PFSK-1 (cell line): ENCODE measurements at regions not wholly inside any gene's neighbourhood (a gene's known extent, or its start where the extent isn't known, plus 50 kb on each side); places are given as distances from the start of the nearest gene placed in this dataset.

Experiments
- FOXP2 ChIP-seq: optimal IDR thresholded peaks from 2 replicates; pipeline ENCODE3; 2011; ENCODE audit warnings: borderline replicate concordance, control low read depth, inconsistent platforms; ENCODE audit not compliant: insufficient read depth; ENCODE audit errors: extremely low read length, extremely low read depth
- POLR2AphosphoS5 ChIP-seq: IDR thresholded peaks from 2 replicates; pipeline ENCODE4 v1.6.1; 2012; ENCODE audit warnings: low read depth, mild to moderate bottlenecking, control low read depth, low read length, moderate library complexity
- SIN3A ChIP-seq: IDR thresholded peaks from 2 replicates; pipeline ENCODE4 v1.6.1; 2012; ENCODE audit warnings: mild to moderate bottlenecking, low read length, moderate library complexity, borderline replicate concordance; ENCODE audit not compliant: insufficient read depth
- TAF1 ChIP-seq: IDR thresholded peaks from 2 replicates; pipeline ENCODE4 v1.6.1; 2012; ENCODE audit warnings: low read length, control low read depth, borderline replicate concordance; ENCODE audit not compliant: insufficient read depth
- TF ChIP-seq, protein P1 (sequence below), 2 experiments: IDR thresholded peaks; 2 replicates each; pipeline versions ENCODE4 v1.6.1 to v1.8.0; 2011 to 2012; ENCODE audit warnings: low read depth in 2 of 2, low read length in 2 of 2, control low read depth in 1 of 2, inconsistent platforms in 1 of 2, mild to moderate bottlenecking in 1 of 2, moderate library complexity in 1 of 2; ENCODE audit not compliant: insufficient read depth in 1 of 2

DNA sequence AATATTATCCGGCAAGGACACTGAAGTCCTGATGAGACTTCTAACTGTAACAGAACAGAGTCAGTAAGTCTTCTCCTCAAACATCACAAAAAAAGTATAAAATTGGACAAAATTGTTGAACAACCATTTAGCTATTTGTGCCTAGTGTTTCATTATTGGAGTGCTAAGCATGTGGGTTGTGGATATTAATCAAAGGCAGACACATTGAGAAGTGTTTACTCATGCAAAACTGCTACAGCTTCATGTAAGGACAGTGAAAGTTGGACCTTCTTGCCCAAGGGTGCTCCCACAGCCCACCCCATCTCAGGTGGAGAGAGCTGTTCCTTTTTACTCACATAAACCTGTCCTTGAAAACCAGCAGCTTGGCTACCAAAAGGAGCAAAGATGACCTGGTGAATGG lies 355.1 kb upstream of the DAB2 start:
- TF ChIP-seq, protein P1, sequence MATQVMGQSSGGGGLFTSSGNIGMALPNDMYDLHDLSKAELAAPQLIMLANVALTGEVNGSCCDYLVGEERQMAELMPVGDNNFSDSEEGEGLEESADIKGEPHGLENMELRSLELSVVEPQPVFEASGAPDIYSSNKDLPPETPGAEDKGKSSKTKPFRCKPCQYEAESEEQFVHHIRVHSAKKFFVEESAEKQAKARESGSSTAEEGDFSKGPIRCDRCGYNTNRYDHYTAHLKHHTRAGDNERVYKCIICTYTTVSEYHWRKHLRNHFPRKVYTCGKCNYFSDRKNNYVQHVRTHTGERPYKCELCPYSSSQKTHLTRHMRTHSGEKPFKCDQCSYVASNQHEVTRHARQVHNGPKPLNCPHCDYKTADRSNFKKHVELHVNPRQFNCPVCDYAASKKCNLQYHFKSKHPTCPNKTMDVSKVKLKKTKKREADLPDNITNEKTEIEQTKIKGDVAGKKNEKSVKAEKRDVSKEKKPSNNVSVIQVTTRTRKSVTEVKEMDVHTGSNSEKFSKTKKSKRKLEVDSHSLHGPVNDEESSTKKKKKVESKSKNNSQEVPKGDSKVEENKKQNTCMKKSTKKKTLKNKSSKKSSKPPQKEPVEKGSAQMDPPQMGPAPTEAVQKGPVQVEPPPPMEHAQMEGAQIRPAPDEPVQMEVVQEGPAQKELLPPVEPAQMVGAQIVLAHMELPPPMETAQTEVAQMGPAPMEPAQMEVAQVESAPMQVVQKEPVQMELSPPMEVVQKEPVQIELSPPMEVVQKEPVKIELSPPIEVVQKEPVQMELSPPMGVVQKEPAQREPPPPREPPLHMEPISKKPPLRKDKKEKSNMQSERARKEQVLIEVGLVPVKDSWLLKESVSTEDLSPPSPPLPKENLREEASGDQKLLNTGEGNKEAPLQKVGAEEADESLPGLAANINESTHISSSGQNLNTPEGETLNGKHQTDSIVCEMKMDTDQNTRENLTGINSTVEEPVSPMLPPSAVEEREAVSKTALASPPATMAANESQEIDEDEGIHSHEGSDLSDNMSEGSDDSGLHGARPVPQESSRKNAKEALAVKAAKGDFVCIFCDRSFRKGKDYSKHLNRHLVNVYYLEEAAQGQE (IDR thresholded peaks at IDR 0.05; ENCODE audit: insufficient read depth in 1 of 2, low read depth in 2 of 2, low read length in 2 of 2) = no peak
- TF ChIP-seq TAF1 = no peak
- no peak for TF ChIP-seq POLR2AphosphoS5
- TF ChIP-seq SIN3A = no peak
- TF ChIP-seq FOXP2 = no peak

DNA sequence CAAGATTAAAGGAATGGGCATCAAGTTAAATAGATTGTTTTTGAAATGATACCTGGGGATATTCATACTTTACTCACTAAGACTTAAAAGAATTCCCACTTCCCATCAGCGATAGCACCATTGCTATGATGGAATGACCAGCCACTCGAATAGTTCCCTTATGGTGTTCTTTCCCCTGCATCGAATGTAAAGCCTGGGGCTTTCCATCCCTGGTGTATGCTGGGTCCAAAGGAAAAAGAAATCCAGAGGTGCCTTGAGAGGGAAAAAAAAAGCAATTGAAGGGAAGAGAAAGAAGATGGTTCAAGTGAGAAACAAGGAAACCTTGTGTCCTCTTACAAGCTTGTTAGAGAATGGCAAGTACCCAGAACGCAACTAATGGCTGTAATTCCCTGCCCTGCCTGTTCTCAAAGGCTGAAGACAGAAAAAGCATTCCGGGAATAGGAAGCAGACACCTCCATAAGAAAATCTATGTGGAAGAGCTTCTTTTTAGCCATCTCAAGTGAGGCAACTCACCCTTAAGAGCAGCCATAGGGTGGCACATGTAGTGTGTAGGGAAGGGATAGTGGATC lies 351.1 kb upstream of the DAB2 start:
- TF ChIP-seq POLR2AphosphoS5 (no peak), TAF1 (no peak)

DNA sequence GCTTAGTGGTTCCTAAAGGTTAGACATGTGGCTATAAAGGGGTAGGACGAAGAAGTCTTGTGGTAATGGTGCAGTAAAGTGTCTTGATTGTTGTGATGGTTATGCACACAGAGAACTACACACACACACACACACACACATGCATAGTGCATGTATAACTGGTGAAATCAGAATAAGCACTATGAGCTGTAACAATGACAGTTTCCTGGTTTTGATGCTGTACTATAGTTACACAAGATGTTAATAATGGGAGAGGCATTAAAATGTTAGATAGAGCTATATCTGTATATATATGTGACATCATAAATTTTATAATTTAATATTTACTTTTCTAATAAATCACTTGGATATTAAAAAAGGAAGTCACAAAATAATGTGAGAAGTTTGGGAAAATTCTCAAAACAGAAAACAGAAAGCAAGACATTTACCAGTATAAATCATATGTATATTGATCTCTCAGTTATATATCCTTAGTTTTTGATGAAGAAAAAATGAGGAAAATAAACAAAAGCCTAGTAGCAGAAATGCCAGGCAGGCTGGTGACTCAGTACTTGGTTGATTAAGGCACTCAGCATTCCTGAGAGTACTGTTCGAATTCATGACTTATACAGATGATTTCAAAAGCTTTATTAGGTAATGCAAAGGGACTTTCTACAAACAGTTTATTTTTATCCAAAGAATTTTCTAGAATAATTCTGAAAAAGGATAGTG lies 350.5 kb upstream of the DAB2 start:
- TF ChIP-seq FOXP2 = no peak
- TF ChIP-seq, protein P1 (IDR thresholded peaks at IDR 0.05; ENCODE audit: insufficient read depth in 1 of 2, low read depth in 2 of 2, low read length in 2 of 2) = no peak

DNA sequence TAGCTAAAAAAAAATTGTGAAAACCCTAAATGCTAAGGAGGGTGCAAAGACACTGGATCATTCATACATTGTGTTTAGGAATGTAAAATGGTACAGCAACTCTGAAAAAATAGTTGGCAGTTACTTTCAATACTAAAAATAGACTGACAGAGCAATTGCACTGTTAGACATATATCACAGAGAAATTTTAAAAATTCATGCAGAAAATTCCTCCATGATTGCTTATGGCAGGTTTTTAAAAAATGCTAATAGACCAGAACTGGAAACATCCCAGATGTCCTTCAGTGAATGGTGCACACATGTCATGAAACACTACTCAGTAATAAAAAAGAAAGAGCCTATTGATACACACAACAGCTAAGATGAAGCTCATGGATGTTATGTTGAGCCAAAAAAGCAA lies 349.8 kb upstream of the DAB2 start:
- TF ChIP-seq, protein P1 (IDR thresholded peaks at IDR 0.05; ENCODE audit: insufficient read depth in 1 of 2, low read depth in 2 of 2, low read length in 2 of 2) = no peak
- no peak for TF ChIP-seq TAF1
- TF ChIP-seq SIN3A = no peak
- TF ChIP-seq POLR2AphosphoS5 = no peak
- no peak for TF ChIP-seq FOXP2

DNA sequence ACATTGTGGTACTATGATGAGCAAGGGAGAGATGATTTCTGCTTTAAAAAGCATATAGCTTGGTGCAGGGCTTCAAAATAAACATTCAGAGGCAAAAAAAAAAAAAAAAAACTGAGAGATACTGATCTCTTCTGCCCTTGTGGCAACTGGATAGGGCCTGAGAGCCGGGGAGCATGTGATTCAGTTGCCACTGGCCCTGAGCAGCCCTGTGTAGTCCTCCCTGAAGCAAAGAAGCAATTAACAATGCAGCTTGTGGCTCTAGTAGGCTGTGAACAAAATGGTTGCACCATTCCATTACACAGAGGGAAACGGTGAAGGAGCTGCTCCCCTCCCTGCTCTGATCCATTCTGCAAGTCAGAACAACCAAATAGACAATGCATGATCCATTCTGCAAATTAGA lies 347.5 kb upstream of the DAB2 start:
- TF ChIP-seq, protein P1 (IDR thresholded peaks at IDR 0.05; ENCODE audit: insufficient read depth in 1 of 2, low read depth in 2 of 2, low read length in 2 of 2) = no peak
- no peak for TF ChIP-seq FOXP2
- TF ChIP-seq POLR2AphosphoS5 = no peak
- TF ChIP-seq SIN3A = no peak
